LNCaP clone FGC (cell line): ENCODE measurements at regions not wholly inside any gene's neighbourhood (a gene's known extent, or its start where the extent isn't known, plus 50 kb on each side); places are given as distances from the start of the nearest gene placed in this dataset.

Experiments used
- DNase-seq: peaks from one replicate; pipeline ENCODE4 v3.0.0-alpha.2; 2011; ENCODE audit warnings: low read depth
- H3K4me3 ChIP-seq: 2 replicates; pipeline ENCODE4 v1.5.1; 2011; ENCODE audit warnings: mild to moderate bottlenecking, low read depth, low read length, control low read depth
- CTCF ChIP-seq: IDR thresholded peaks from 2 replicates; pipeline ENCODE4 v1.5.1; 2012; ENCODE audit warnings: mild to moderate bottlenecking; ENCODE audit not compliant: control insufficient read depth, insufficient read depth; ENCODE audit errors: extremely low read depth

- H3K4me3 ChIP-seq: no peak overlapping the region
- DNase-seq: no peak
- no peak for TF ChIP-seq CTCF
These were observed 534.4 kb upstream of the SLC39A10 start for GRCh38 chr2:195122653-195123052.

- DNase-seq: no peak
- no peak for TF ChIP-seq CTCF
These were observed 535.7 kb upstream of the SLC39A10 start for GRCh38 chr2:195121341-195121740.

GRCh38 chr2:195119231-195119630 is 537.8 kb upstream of the SLC39A10 start:
- no peak for TF ChIP-seq CTCF

More at GRCh38 chr2:195121341-195121740, 535.7 kb upstream of the SLC39A10 start:
- no peak overlapping the region for H3K4me3 ChIP-seq

GRCh38 chr2:195118276-195118675 is 538.8 kb upstream of the SLC39A10 start:
- no peak for DNase-seq
- H3K4me3 ChIP-seq: no peak overlapping the region
- TF ChIP-seq CTCF: no peak

More at GRCh38 chr2:195119231-195119630, 537.8 kb upstream of the SLC39A10 start:
- DNase-seq: no peak
- no peak overlapping the region for H3K4me3 ChIP-seq

GRCh38 chr2:195117011-195117410 is 540.0 kb upstream of the SLC39A10 start:
- no peak for TF ChIP-seq CTCF
- H3K4me3 ChIP-seq: no peak overlapping the region
- DNase-seq: no peak

GRCh38 chr2:195115738-195116137 is 541.3 kb upstream of the SLC39A10 start:
- H3K4me3 ChIP-seq: no peak overlapping the region
- no peak for DNase-seq
- no peak for TF ChIP-seq CTCF

GRCh38 chr2:195108182-195108581 is 548.8 kb upstream of the SLC39A10 start:
- DNase-seq: no peak
- no peak for TF ChIP-seq CTCF
- H3K4me3 ChIP-seq: no peak overlapping the region
